ENCODE measurements at regions not wholly inside any gene's neighbourhood (a gene's known extent, or its start where the extent isn't known, plus 50 kb on each side); places are given as distances from the start of the nearest gene placed in this dataset.
"Not testable (repeated sequence)": the region's sequence is repeated elsewhere in the genome, so short reads cannot be mapped to it uniquely, and the experiment has no call there.

DNA sequence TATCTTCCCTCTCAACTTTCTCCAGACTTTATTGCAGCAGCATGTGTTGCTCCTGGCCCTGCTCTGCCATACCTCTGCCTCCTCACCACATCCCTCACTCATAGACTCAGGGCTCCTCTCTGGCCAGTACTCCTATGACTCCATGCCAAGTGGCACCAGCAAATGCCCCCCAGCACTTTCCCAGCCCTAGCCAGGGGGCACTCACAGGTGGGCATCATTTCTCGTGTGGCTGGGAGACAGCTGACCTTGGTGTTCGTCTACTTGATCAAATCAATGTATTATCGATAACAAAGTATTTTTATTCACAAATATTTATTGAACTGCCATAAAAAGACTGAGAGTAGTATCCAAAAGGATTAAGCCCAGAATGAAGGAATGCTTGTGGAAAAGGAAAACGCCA lies 418.2 kb downstream of the FAM72C start:
- Histone ChIP-seq H3K9ac (ENCODE audit: low read depth in 1 of 2, low read length in 2 of 2) (no peak overlapping the region), H3K9me3 (ENCODE audit: control insufficient read depth in 2 of 2, low read length in 2 of 2) (no peaks in the 10 kb centered on the region), H3K4me3 (ENCODE audit: low read length in 2 of 2) (no peak overlapping the region), H3K27ac (ENCODE audit: low read depth in 2 of 2, low read length in 2 of 2) (no peak overlapping the region), H3K36me3 (ENCODE audit: control insufficient read depth in 2 of 2, insufficient read depth in 2 of 2, low read length in 2 of 2) (no peaks in the 10 kb centered on the region), H3K27me3 (ENCODE audit: control insufficient read depth in 2 of 2, insufficient read depth in 2 of 2, low read length in 2 of 2) (no peaks in the 10 kb centered on the region), H3K4me1 (ENCODE audit: control insufficient read depth in 2 of 2, insufficient read depth in 2 of 2, low read length in 2 of 2) (no peaks in the 10 kb centered on the region)

DNA sequence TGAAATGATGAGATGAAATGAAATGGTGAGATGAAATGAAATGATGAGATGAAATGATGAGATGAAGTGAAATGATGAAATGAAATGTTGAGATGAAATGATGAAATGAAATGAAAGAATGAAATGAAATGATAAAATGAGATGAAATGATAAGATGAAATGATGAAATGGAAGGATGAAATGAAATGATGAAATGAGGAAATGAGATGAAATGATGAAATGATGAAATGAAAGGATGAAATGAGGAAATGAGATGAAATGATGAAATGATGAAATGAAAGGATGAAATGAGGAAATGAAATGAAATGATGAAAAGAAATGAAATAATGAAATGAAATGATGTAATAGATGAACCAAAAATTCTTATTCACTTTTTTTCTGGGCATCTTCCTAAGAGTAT lies 467.1 kb downstream of the FAM72C start:
- not testable (repeated sequence) for H3K9me3 ChIP-seq (ENCODE audit: control insufficient read depth in 2 of 2, low read length in 2 of 2); H3K4me1 ChIP-seq (ENCODE audit: control insufficient read depth in 2 of 2, insufficient read depth in 2 of 2, low read length in 2 of 2); H3K27me3 ChIP-seq (ENCODE audit: control insufficient read depth in 2 of 2, insufficient read depth in 2 of 2, low read length in 2 of 2); H3K9ac ChIP-seq (ENCODE audit: low read depth in 1 of 2, low read length in 2 of 2); H3K27ac ChIP-seq (ENCODE audit: low read depth in 2 of 2, low read length in 2 of 2); H3K36me3 ChIP-seq (ENCODE audit: control insufficient read depth in 2 of 2, insufficient read depth in 2 of 2, low read length in 2 of 2); H3K4me3 ChIP-seq (ENCODE audit: low read length in 2 of 2)

DNA sequence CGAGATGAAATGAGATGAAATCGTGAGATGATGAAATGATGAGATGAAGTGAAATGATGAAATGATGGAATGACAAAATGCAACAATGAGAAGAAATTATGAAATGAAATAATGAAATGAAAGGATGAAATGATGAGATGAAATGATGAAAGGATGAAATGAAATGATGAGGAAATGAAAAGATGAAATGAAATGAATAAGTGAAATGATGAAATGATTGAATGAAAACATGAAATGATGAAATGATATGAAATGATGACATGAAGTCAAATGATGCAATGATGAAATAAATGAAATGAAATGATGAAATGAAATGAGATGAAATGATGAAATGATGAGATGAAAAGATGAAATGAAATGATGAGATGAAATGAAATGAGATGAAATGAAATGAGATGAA lies 467.7 kb downstream of the FAM72C start:
- not testable (repeated sequence) for H3K27ac ChIP-seq (ENCODE audit: low read depth in 2 of 2, low read length in 2 of 2); H3K9ac ChIP-seq (ENCODE audit: low read depth in 1 of 2, low read length in 2 of 2); H3K36me3 ChIP-seq (ENCODE audit: control insufficient read depth in 2 of 2, insufficient read depth in 2 of 2, low read length in 2 of 2); H3K4me3 ChIP-seq (ENCODE audit: low read length in 2 of 2); H3K9me3 ChIP-seq (ENCODE audit: control insufficient read depth in 2 of 2, low read length in 2 of 2); H3K4me1 ChIP-seq (ENCODE audit: control insufficient read depth in 2 of 2, insufficient read depth in 2 of 2, low read length in 2 of 2); H3K27me3 ChIP-seq (ENCODE audit: control insufficient read depth in 2 of 2, insufficient read depth in 2 of 2, low read length in 2 of 2)

DNA sequence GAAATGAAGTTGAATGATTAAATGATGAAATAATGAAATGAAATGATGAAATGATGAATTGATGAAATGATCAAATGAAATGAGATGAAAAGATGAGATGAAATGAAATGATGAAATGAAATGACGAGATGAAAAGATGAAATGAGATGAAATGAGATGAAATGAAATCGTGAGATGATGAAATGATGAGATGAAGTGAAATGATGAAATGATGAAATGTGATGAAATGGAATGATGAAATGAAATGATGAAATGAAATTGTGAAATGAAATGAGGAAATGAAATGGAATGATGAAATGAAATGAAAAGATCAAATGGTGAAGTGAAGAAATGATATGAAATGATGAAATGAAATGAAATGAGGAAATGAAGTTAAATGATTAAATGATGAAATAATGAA lies 468.7 kb downstream of the FAM72C start:
- H3K36me3 ChIP-seq (ENCODE audit: control insufficient read depth in 2 of 2, insufficient read depth in 2 of 2, low read length in 2 of 2); H3K9ac ChIP-seq (ENCODE audit: low read depth in 1 of 2, low read length in 2 of 2); H3K27me3 ChIP-seq (ENCODE audit: control insufficient read depth in 2 of 2, insufficient read depth in 2 of 2, low read length in 2 of 2); H3K27ac ChIP-seq (ENCODE audit: low read depth in 2 of 2, low read length in 2 of 2); H3K9me3 ChIP-seq (ENCODE audit: control insufficient read depth in 2 of 2, low read length in 2 of 2); H3K4me3 ChIP-seq (ENCODE audit: low read length in 2 of 2); H3K4me1 ChIP-seq (ENCODE audit: control insufficient read depth in 2 of 2, insufficient read depth in 2 of 2, low read length in 2 of 2): not testable (repeated sequence)

DNA sequence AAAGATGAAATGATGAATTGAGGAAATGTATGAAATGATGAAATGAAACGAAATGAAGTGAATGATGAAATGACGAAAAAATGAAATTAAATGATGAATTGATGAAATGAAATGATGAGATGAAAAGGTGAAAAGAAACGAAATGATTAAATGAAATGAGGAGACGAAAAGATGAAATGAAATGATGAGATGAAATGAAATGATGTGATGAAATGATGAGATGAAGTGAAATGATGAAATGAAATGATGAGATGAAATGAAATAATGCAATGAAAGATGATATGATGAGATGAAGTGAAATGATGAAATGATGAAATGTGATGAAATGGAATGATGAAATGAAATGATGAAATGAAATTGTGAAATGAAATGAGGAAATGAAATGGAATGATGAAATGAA lies 469.7 kb downstream of the FAM72C start:
- not testable (repeated sequence) for H3K9me3 ChIP-seq (ENCODE audit: control insufficient read depth in 2 of 2, low read length in 2 of 2); H3K4me3 ChIP-seq (ENCODE audit: low read length in 2 of 2); H3K27me3 ChIP-seq (ENCODE audit: control insufficient read depth in 2 of 2, insufficient read depth in 2 of 2, low read length in 2 of 2); H3K36me3 ChIP-seq (ENCODE audit: control insufficient read depth in 2 of 2, insufficient read depth in 2 of 2, low read length in 2 of 2); H3K4me1 ChIP-seq (ENCODE audit: control insufficient read depth in 2 of 2, insufficient read depth in 2 of 2, low read length in 2 of 2); H3K27ac ChIP-seq (ENCODE audit: low read depth in 2 of 2, low read length in 2 of 2); H3K9ac ChIP-seq (ENCODE audit: low read depth in 1 of 2, low read length in 2 of 2)

DNA sequence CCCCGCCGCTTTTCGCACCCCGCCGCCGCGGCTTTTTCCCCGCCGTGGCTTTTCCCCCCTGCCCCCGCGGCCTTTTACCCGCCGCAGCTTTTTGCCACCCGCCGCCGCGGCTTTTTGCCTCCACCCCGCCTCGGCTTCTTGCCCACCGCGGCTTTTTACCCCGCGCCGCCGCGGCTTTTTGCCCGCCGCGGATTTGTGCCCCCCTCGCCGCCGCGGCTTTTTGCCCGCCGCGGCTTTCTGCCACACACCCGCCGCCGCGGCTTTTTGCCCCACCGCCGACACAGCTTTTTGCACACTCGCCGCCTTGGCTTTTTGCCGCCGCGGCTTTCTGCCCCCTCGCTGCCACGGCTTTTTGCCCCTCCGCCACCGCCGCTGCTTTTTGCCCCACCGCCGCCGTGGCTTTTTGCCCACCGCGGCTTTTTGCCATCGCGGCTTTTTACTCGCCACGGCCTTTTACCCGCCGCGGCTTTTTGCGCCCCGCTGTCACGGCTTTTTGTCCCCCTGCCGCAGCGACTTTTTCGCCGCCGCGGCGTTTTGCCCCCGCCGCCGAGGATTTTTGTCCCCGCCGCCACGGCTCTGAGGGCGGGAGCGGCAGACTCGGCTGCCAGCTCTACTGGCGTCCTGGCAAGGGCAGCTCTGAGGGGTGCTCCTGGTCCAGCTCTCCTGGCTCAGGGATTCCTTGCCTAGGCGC lies 473.6 kb downstream of the FAM72C start:
- not testable (repeated sequence) for H3K4me1 ChIP-seq (ENCODE audit: control insufficient read depth in 2 of 2, insufficient read depth in 2 of 2, low read length in 2 of 2); H3K9me3 ChIP-seq (ENCODE audit: control insufficient read depth in 2 of 2, low read length in 2 of 2); H3K4me3 ChIP-seq (ENCODE audit: low read length in 2 of 2); H3K27ac ChIP-seq (ENCODE audit: low read depth in 2 of 2, low read length in 2 of 2); H3K27me3 ChIP-seq (ENCODE audit: control insufficient read depth in 2 of 2, insufficient read depth in 2 of 2, low read length in 2 of 2); H3K36me3 ChIP-seq (ENCODE audit: control insufficient read depth in 2 of 2, insufficient read depth in 2 of 2, low read length in 2 of 2); H3K9ac ChIP-seq (ENCODE audit: low read depth in 1 of 2, low read length in 2 of 2)

DNA sequence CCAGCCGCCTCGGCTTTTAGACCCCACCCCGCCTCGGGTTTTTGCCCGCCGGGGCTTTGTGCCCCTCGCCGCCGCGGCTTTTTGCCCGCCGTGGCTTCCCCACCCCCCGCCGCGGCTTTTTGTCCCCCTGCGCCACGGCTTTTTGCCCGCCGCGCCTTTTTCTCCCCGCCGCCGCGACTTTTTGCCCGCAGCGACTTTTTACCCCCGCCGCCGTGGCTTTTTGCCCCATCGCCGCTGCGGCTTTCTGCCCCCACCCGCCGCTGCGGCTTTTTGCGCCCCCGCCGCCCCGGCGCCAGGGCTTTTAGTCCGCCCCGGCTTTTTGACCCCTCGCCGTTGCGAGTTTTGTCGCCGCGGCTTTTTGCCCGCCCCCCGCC lies 474.4 kb downstream of the FAM72C start:
- no peaks in the 10 kb centered on the region for H3K4me1 ChIP-seq (ENCODE audit: control insufficient read depth in 2 of 2, insufficient read depth in 2 of 2, low read length in 2 of 2)
- H3K4me3 ChIP-seq (ENCODE audit: low read length in 2 of 2): no peak overlapping the region
- no peak overlapping the region for H3K27ac ChIP-seq (ENCODE audit: low read depth in 2 of 2, low read length in 2 of 2)
- no peaks in the 10 kb centered on the region for H3K27me3 ChIP-seq (ENCODE audit: control insufficient read depth in 2 of 2, insufficient read depth in 2 of 2, low read length in 2 of 2)
- H3K9ac ChIP-seq (ENCODE audit: low read depth in 1 of 2, low read length in 2 of 2): no peak overlapping the region
- H3K36me3 ChIP-seq (ENCODE audit: control insufficient read depth in 2 of 2, insufficient read depth in 2 of 2, low read length in 2 of 2): no peaks in the 10 kb centered on the region
- no peaks in the 10 kb centered on the region for H3K9me3 ChIP-seq (ENCODE audit: control insufficient read depth in 2 of 2, low read length in 2 of 2)

DNA sequence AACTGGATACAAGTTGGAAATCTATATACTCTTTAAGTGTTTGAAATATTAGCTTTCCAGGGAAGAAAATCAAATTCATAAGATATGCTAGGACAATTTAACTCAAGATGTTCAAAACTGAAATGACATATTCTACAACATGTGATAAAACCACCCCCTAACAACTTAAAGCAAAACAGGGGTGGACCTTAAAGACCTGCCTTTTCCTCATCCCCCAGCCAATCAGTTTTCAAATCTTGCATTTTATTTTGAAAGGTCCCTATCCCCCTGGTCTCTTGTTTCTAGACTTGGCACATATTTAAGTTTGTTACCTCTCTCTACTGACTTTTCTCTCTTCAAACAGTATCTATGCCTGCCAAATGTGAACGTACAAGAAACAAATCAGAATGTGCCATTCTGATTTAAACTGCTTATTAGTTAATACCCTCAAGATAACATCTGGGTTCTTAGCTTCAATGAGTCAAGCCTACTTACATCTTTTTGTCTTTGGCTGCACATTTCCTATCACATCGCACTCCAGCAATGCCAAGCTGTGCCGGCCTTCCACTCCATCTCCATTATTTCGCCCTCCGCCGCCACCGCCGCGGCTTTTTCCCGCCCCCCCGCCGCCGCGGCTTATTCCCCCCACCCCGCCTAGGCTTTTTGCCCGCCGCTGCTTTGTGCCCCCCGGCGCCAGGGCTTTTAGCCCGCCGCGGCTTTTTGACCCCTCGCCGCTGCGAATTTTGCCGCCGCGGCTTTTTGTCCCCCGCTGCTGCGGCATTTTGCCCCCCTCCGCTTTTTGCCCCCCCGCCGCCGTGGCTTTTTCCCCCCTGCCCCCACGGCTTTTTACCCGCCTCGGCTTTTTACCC lies 475.0 kb downstream of the FAM72C start:
- H3K36me3 ChIP-seq (ENCODE audit: control insufficient read depth in 2 of 2, insufficient read depth in 2 of 2, low read length in 2 of 2); H3K4me3 ChIP-seq (ENCODE audit: low read length in 2 of 2); H3K27me3 ChIP-seq (ENCODE audit: control insufficient read depth in 2 of 2, insufficient read depth in 2 of 2, low read length in 2 of 2); H3K27ac ChIP-seq (ENCODE audit: low read depth in 2 of 2, low read length in 2 of 2); H3K9ac ChIP-seq (ENCODE audit: low read depth in 1 of 2, low read length in 2 of 2); H3K9me3 ChIP-seq (ENCODE audit: control insufficient read depth in 2 of 2, low read length in 2 of 2); H3K4me1 ChIP-seq (ENCODE audit: control insufficient read depth in 2 of 2, insufficient read depth in 2 of 2, low read length in 2 of 2): not testable (repeated sequence)
